Panc1 (cell line): ENCODE measurements at regions not wholly inside any gene's neighbourhood (a gene's known extent, or its start where the extent isn't known, plus 50 kb on each side); places are given as distances from the start of the nearest gene placed in this dataset.

Experiments used
- ATAC-seq: fragments of 200-7000 bp; cut with Tn5 transposase; 2 replicates; pipeline ENCODE4 v1.9.1; 2020; ENCODE audit warnings: mild to moderate bottlenecking, moderate library complexity
- BruUV-seq: library from RNA; stranded (reverse); fragments of 400-500 nt; replicated peaks from 2 replicates; lab custom pipeline; 2021; lab: Mats Ljungman, UMichigan
- CTCF ChIA-PET: fragments of 300-600 bp; sonication (Branson Sonifier 250); formaldehyde crosslinking; loops from one replicate; lab custom pipeline; 2022; ENCODE audit warnings: antibody characterized with exemption; lab: Charles Lee
- POLR2A ChIA-PET: fragments of 300-600 bp; sonication (Branson Sonifier 250); formaldehyde crosslinking; loops from one replicate; lab custom pipeline; 2022; ENCODE audit warnings: antibody characterized with exemption; lab: Charles Lee
- DNase-seq: peaks from one replicate; pipeline ENCODE4 v3.0.0-alpha.2; 2010; ENCODE audit warnings: low read depth, low spot score
- H3K27ac ChIP-seq: 2 replicates; pipeline ENCODE4 v1.5.1; 2011; ENCODE audit warnings: mild to moderate bottlenecking, low read length, inconsistent platforms
- H3K27me3 ChIP-seq: fragments of 200-500 bp; sonication (Bioruptor generic); 2 replicates; pipeline ENCODE4 v1.6.0; 2014; ENCODE audit warnings: low read length, inconsistent platforms; ENCODE audit not compliant: control insufficient read depth, insufficient read depth
- H3K36me3 ChIP-seq: fragments of 200-500 bp; sonication (Bioruptor generic); 2 replicates; pipeline ENCODE4 v1.5.1; 2014; ENCODE audit warnings: inconsistent platforms, mild to moderate bottlenecking, low read length, moderate library complexity; ENCODE audit not compliant: control insufficient read depth, insufficient read depth
- H3K4me1 ChIP-seq: 2 replicates; pipeline ENCODE4 v1.5.1; 2011; ENCODE audit warnings: inconsistent platforms, mild to moderate bottlenecking, low read length, moderate library complexity; ENCODE audit not compliant: control insufficient read depth, insufficient read depth
- H3K4me3 ChIP-seq, 2 experiments: 2 replicates each; pipeline ENCODE4 v1.5.1; 2011 to 2012; ENCODE audit warnings: low read depth in 2 of 2, low read length in 2 of 2, mild to moderate bottlenecking in 2 of 2, inconsistent platforms in 1 of 2, moderate library complexity in 1 of 2
- H3K9me3 ChIP-seq: fragments of 200-500 bp; sonication (Bioruptor generic); 2 replicates; pipeline ENCODE4 v1.5.1; 2014; ENCODE audit warnings: low read depth, mild to moderate bottlenecking, inconsistent platforms, low read length, moderate library complexity; ENCODE audit not compliant: control insufficient read depth, insufficient read depth
- CTCF ChIP-seq: fragments of 450-650 bp; IDR thresholded peaks from 2 replicates; pipeline ENCODE4 v1.5.1; 2017; ENCODE audit warnings: mild to moderate bottlenecking
- POLR2AphosphoS5 ChIP-seq: IDR thresholded peaks from 2 replicates; pipeline ENCODE4 v1.6.1; 2012; ENCODE audit warnings: mild to moderate bottlenecking, low read depth, low read length, moderate library complexity
- REST ChIP-seq, 2 experiments: IDR thresholded peaks; 2 replicates each; pipeline ENCODE4 v1.6.1; 2011 to 2012; ENCODE audit warnings: low read depth in 2 of 2, control low read depth in 1 of 2, low read length in 1 of 2, mild to moderate bottlenecking in 1 of 2, moderate library complexity in 1 of 2; ENCODE audit not compliant: insufficient read depth in 1 of 2
- SIN3A ChIP-seq: IDR thresholded peaks from 2 replicates; pipeline ENCODE4 v1.6.1; 2012; ENCODE audit warnings: low read depth, mild to moderate bottlenecking, low read length, moderate library complexity, borderline replicate concordance; ENCODE audit not compliant: insufficient read depth
- TCF7L2 ChIP-seq: IDR thresholded peaks from 2 replicates; pipeline ENCODE4 v1.6.1; 2011; ENCODE audit warnings: mild to moderate bottlenecking, low read depth, low read length, inconsistent platforms
- in situ Hi-C: cut with HindIII; loops from 2 replicates; pipeline ENCODE4 v1.10.0; 2016; ENCODE audit warnings: low sequenced_read_pairs, low pct_unique_long_range_greater_than_20kb
- intact Hi-C: fragments of 100-400 bp; cut with micrococcal nuclease; formaldehyde crosslinking; loops from one replicate; pipeline ENCODE4 v1.10.0; 2022; ENCODE audit not compliant: unreplicated experiment

DNA sequence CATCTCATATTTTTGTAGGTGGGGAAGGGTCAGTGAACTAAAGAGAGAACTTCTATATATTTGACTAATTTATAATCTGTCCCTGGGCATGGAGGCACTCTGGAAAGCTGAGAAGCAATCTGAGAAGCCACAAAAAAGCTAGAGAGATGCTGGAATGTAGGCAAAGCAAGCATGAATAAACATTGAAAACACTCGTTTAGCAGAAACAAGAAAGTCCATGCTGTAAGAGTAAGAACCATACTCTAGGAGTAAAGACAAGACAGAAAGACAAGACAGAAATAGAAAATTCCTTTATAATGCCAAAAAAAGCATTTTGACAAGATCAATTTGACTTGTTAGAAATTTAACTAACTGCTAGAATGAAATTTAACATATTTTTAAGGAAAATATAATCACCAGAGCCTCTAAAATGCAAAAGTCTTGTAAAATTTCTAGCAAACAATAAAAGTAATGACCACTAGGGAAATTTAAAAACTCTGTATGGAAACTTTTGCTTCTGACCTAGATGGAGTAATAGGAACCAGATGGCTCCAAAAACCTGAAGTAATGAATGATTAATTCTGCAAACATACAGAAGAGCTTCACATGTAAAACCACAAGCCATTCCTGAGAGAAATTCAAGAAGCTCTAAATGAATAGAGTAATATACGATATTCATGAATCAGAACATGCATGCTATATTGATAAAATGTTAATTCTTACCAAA is 625.7 kb upstream of the PTCHD4 start:
- no peak overlapping the region for H3K27ac ChIP-seq

GRCh38 chr6:48735846-48736245 is 624.8 kb upstream of the PTCHD4 start:
- Histone ChIP-seq H3K4me1 (no peaks in the 10 kb centered on the region), H3K4me3 (no peak overlapping the region), H3K27me3 (no peaks in the 10 kb centered on the region), H3K36me3 (no peaks in the 10 kb centered on the region), H3K9me3 (no peaks in the 10 kb centered on the region), H3K27ac (no peak overlapping the region)
- POLR2A ChIA-PET, result no interaction called here
- TF ChIP-seq REST (IDR thresholded peaks at IDR 0.05; ENCODE audit: insufficient read depth in 1 of 2, low read depth in 2 of 2, low read length in 1 of 2) (no peak), POLR2AphosphoS5 (no peak), SIN3A (no peak), TCF7L2 (no peak), CTCF (no peak)
- ATAC-seq, result no peak
- no TSS peak for BruUV-seq
- CTCF ChIA-PET, result no interaction called here
- in situ Hi-C loops (no loop called here), intact Hi-C loops (no loop called here)
- no peak for DNase-seq

More for the DNA sequence above, 625.7 kb upstream of the PTCHD4 start:
- no peaks in the 10 kb centered on the region for H3K4me1 ChIP-seq
- no peak for TF ChIP-seq POLR2AphosphoS5
- TF ChIP-seq CTCF, result no peak
- TF ChIP-seq SIN3A, result no peak
- TF ChIP-seq TCF7L2, result no peak
- no peak for TF ChIP-seq REST (IDR thresholded peaks at IDR 0.05; ENCODE audit: insufficient read depth in 1 of 2, low read depth in 2 of 2, low read length in 1 of 2)
- ATAC-seq (no peak), DNase-seq (no peak)
- no peak overlapping the region for H3K4me3 ChIP-seq
- H3K27me3 ChIP-seq, result no peaks in the 10 kb centered on the region
- H3K36me3 ChIP-seq, result no peaks in the 10 kb centered on the region
- intact Hi-C loops (no loop called here), in situ Hi-C loops (no loop called here)
- no TSS peak for BruUV-seq
- CTCF ChIA-PET, result no interaction called here
- no peaks in the 10 kb centered on the region for H3K9me3 ChIP-seq
- POLR2A ChIA-PET, result no interaction called here
